SK-MEL-5 (cell line): ENCODE measurements at regions not wholly inside any gene's neighbourhood (a gene's known extent, or its start where the extent isn't known, plus 50 kb on each side); places are given as distances from the start of the nearest gene placed in this dataset.

Source experiments
- DNase-seq: peaks from one replicate; pipeline ENCODE4 v3.0.0-alpha.2; 2016; ENCODE audit warnings: low read depth, low spot score
- in situ Hi-C: cut with HindIII; loops from 2 replicates; pipeline ENCODE4 v1.10.0; 2016; ENCODE audit warnings: low sequenced_read_pairs, high pct_unique_total_duplicates, low pct_unique_long_range_greater_than_20kb

DNA sequence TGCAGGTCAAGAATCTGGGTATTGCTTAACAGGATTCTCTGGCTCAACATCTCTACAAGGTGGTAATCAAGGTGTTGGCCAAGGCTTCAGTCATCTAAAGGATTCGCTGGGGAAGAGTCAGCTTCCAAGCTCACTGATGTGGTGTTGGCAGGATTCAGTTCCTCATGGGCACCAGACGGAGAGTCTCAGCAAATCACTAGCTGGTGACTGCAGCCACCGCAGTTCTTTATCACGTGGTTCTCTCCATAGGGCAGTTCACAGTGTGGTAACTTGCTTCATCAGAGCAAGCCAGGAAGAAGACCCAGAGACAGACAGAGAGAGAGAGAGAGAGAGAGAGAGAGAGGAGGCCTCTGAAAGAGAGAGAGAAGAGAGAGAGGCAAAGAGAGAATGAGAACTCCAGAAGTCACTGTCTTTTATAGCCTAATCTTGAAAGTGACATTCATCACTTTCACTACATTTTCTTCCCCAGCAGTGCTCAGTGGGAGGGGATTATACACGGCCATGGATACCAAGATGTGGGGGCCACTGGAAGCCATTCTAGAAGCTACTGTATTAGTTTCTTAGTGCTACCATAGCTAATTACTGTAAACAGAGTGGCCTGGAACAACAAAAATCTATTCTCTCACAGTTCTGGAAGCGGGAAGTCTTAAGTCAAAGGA is 109.2 kb upstream of the SMIM23 start:
- in situ Hi-C loops = no loop called here
- no peak for DNase-seq

DNA sequence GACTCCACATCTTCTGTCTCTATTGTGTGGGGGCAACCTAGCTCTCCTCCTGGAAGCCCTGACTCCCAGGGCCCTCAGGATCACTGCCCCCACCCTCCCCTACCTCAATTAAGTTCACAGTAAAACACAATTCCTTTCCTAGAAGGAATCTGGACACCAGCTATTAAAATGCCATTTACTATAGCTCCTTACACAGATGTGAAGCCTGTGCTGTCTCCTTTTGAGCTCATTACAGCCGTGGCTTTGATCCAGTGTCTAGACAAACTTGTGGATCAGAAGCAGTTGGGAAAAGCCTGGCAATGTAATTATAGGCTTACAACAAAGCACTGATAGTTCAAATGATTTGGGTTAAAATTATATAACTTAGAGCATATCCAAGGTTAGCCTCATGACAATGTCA is 107.0 kb upstream of the SMIM23 start:
- DNase-seq = no peak
- in situ Hi-C loops = no loop called here

DNA sequence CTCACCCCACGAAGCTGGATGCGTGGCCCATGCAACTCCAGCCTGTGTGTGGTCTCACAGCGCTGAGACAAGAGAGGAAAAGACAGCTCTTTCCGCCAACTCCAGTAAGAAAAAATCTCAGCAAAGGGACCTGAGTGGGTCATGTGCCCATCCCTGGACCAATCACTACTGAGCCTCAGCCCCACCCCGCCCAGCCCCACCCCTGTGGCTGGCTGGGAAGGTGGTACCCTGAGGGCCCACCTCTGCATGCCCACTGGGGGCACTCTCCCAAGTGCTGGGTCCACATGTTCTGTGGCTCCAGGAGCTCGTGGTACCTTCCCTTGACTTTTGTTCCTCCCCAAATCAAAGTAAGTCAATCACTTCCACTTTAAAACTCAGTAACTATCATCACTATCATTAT is 105.1 kb upstream of the SMIM23 start:
- no peak for DNase-seq
- in situ Hi-C loops = no loop called here

GRCh38 chr5:171681061-171681460 is 104.6 kb upstream of the SMIM23 start:
- DNase-seq = no peak
- in situ Hi-C loops = no loop called here

- in situ Hi-C loops = no loop called here
- peak; percentile 55 for DNase-seq
Observed at GRCh38 chr5:171681677-171682076, 103.9 kb upstream of the SMIM23 start.

DNA sequence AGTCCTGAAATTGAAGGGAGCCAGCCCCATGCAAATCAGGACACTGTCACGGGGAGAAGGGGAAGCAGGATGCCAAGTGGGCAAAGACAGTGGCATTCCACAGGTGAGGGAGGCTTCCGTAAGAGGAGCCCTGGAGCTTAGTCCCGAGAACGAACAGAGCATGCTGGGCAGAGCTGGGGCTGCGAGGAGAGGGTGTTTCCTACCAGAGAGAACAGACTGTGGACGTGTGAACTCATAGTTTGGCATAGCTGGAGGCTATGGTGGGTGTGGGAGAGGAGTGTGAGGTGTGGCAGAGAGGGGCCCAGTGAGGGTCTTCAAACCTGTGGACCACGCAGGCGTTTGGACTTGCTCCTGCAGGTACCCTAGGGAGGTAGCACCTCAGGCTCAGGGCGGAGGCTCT is 102.8 kb upstream of the SMIM23 start:
- in situ Hi-C loops = no loop called here
- DNase-seq = no peak

GRCh38 chr5:171684169-171684568 is 101.4 kb upstream of the SMIM23 start:
- no peak for DNase-seq
- in situ Hi-C loops = no loop called here

DNA sequence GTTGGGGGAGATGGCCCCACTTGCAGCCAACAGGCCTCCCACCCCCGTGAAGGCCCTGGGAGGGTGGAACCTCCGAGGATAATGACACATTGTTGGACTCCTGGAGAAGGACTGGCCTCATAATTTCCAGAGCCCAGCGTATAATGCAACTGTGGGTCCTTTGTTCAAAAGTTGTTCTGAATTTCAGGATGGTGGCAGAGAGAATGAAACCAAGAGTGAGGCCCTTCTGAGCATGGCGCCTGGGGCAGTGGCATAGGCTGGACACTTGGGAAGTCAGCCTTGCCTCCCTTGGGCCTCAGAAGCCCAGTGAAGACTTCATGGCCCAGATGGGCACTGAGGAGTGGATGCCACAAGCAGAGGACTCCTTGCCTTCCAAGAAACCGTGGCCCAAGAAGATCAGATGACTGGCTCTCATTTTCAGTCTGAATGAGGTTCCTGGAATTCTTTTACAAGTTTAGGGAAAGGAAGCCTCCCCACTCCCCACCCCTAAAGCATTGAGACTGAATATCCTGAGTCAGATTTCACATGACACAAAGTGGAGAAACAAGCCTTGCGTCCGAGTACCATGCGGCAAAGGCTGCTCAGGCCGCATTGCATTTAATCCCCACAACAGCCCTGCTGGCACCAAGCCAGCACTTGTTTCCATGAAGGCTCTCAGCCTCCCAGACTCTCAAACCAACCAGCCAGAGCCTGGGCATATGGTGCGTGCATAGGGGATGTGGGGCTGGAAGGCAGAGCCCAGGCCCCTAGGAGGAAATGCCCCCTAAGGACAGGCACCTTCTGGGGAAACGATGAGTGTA is 96.7 kb upstream of the SMIM23 start:
- DNase-seq = peak; percentile 60
- in situ Hi-C loops = no loop called here

DNA sequence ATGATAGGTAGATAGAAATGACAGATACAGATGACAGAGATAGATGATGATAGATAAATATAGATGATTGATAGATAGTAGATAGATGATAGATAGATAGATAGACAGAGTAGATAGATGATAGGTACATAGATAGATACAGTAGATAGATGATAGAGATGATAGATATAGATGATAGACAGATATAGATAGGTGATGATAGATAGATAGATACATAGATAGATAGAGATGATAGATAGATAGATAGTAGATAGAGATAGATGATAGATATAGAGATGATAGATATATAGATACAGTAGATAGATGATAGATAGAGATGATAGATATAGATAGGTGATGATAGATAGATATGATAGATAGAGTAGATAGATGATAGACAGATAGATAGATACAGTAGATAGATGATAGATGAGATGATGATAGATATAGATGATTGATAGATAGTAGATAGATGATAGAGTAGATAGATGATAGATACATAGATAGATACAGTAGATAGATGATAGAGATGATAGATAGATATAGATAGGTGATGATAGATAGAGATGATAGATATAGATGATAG is 95.7 kb upstream of the SMIM23 start:
- in situ Hi-C loops = no loop called here
- no peak for DNase-seq

- in situ Hi-C loops = no loop called here
- no peak for DNase-seq
Observed at GRCh38 chr5:171692107-171692506, 93.5 kb upstream of the SMIM23 start.

- no peak for DNase-seq
- in situ Hi-C loops = no loop called here
Observed at GRCh38 chr5:171692936-171693335, 92.7 kb upstream of the SMIM23 start.

GRCh38 chr5:171693412-171693811 is 92.2 kb upstream of the SMIM23 start:
- in situ Hi-C loops = no loop called here

DNA sequence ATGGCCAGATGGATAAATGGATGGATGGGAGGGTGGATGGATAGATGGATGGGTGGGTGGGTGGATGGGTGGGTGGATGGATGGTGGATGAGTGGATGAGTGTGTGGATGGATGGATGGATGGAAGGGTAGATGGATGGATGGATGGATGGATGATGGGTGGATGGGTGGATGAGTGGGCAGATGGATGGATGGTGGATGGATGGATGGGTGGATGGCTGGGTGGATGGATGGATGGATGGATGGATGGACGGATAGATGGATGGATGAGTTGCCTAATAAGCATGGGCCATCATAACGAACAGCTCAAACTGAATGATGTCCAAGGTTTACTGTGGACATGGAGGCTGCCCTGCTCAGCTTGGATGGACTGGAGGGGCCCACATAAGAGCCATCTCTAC is 89.8 kb upstream of the SMIM23 start:
- no peak for DNase-seq
- in situ Hi-C loops = no loop called here

More at GRCh38 chr5:171693412-171693811, 92.2 kb upstream of the SMIM23 start:
- DNase-seq = no peak

DNA sequence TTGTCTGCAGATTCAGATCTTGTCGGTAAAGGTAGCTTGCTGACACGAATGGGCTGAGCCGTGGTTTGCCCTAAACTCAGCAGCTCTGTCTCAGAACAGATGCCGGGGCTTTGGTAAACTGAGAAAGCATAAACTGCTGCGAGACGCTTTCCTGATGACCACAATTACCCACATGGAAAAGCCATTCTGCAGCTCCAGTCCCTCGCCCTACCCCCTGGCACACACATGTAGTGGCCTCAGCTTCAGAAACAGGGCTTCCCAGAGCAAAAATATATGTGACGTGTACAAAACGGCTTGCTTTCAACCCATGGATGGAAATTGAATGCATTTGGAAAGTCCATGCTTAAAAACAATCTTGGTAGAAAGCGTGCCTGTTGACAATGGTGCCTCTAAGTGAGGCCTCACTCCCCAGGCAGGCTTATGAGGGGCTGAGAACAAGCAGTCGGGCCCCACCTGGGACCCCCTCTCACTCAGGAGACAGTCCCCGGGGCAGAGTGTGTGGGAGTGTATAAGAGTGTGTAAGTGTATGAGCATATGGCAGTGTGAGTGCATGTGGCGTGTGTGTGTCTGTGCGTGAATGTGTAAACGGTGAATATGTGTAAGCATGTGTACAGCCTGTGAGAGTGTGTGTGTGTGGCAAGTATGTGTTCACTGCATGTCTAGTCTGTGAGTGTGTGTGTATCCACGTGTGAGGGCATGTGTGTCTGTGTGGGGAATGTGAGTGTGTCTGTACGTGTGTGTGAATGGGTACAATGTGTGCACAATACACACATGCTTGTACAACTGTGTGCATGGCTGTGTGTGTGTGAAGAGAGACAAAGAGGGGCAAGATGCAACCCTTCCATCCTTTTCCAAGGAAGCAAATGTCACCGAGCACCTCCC is 88.2 kb upstream of the SMIM23 start:
- in situ Hi-C loops = no loop called here
- DNase-seq = no peak

DNA sequence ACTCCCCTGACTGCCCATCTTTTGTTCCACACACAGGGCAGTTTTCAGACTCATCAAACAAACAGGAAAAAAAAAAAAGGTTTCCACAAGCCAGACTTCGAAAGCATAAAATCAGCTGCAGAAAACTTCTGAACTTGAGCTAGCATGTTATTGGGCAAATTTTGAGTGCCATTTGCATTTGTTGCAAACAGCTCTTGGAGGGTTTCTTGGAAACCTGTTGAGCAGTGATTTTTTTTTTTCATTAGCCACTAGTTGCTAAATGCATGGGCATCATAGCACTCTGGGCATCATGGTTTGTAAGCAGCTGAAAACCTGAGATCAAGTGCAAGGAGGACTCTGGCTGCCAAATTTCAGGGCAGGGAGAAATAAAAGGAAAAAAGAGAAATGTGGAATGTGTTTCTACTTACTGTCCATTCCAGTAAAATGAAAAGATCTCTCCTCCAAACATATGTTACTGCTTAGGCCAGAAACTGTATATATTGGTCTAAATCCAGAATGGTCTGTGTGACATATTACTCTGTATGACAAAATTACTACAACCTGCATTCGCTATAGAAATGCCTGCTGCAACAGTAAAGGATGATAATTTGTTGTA is 85.2 kb upstream of the SMIM23 start:
- in situ Hi-C loops = no loop called here
- no peak for DNase-seq

DNA sequence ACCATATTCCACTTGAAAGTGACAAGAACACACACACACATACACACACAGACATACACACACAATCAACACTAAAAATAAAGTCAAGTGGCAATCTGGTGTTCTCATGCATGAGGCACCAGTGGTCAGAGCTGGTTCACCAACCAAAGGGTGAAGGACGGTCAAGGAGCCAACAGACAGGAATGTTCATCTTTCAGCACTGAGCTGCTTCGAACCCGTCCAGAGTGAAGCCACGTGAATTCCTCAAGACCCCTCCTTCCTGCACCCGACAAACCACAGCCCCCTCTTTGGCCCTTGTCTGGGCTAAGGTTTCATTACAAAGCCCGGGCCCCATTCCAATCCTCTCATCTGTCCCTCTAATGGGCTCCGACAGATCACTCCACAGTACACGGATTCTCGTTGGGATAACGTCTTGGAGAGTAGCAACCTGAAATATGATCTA is 84.5 kb upstream of the SMIM23 start:
- no peak for DNase-seq
- in situ Hi-C loops = no loop called here

DNA sequence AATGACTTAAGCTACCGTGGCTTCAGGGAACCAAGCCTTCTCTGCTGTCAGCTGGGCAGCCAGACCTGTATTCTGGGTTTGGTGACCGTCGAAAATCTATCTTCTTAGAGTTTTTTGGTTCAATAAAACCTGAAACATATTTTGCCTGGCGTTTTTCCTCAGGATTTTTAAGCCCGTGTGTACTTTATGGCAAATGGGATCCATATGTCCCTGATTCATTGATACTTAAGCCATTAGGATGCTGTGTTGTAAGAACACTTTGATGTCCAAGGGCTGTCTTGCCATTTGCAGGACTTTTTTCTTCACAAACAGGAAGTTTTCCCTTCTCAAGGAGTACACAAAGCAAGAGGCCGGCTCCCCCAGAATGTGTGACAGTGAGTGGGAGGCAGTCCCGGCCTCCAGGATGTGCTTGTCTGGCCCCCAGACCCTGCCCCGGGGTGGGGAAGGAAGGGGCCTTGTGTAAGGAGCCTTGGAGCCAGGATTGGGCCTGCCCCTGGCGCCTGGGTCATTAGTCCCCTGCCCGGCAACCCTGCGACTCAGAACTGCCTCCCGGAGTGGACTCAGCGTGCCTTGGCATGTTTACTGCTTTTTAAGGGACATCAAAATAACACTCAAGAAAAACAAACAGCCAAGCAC is 83.4 kb upstream of the SMIM23 start:
- in situ Hi-C loops = no loop called here
- DNase-seq = no peak
